ENCODE measurements at regions not wholly inside any gene's neighbourhood (a gene's known extent, or its start where the extent isn't known, plus 50 kb on each side); places are given as distances from the start of the nearest gene placed in this dataset.

DNA sequence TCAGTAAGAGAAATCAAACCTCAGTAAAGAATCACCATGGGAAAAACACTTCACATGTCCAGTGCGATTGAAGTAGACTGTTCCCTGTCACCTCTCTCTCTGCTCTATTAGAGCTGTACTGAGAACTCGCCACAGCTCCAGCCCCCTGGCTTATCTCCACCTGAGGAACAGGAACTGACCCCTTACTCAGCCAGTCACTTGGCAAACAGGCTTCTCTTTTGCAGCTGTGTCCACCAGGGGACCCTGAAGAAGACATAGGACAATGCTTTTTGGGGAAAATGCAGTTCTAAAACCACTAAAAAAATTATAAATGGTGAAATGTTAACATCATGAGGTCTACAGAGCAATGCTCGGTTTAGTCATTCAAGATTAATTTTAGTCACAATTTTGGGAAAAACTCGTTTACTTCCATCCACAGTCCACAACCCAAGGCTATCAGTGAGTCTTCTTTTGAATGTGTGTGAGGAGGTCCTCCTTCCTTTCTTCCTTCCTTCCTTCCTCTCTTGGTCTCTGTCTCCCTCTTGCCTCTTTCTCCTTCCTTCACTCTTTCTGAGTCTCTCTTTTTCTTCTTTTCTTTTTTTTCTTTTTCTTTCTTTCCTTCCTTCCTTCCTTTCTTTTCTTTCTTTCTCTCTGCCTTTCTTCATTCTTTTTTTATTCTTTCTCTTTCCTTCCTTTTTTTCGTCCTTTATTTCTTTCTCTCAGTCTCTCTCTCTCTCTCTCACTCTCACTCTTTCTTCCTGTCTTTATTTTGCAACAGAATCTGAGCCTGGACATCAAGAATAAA is 1189.5 kb upstream of the TMEM132C start:
- no peak for DNase-seq

DNA sequence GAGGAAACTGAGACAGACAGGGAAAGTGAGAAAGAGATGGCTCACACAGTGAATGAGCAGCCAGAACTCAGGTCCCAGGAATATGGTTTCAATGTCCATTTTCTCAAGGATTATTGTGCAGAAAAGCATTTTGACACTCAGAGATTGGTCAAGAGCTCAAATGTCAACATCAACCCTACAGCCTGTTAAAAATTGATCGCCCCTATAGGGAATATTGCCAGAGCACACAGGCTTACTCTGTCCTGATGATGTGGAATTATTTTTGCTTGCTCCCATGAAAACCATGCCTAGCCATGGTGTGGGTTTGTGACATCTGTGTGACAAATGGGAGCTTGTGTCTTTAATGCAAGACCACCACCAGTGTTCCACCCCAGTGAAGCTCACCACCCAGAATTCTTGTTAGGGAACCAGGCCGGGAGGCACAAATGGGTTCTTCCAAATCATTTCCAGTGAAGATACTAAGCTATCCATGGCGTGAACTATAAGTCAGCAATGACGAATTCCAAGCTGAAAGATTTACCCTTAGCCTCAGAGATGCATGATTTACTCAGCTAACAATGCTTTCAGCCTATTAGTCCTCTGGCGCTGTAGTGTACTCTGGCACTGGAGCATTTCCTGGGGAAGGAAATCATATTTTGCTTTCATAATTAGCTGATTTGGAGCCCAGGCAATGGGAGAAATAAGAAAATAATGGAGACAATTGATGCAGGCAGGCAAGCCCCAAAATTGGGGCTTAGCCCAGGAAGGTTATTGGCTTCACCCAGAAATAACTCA is 1188.2 kb upstream of the TMEM132C start:
- DNase-seq: no peak

DNA sequence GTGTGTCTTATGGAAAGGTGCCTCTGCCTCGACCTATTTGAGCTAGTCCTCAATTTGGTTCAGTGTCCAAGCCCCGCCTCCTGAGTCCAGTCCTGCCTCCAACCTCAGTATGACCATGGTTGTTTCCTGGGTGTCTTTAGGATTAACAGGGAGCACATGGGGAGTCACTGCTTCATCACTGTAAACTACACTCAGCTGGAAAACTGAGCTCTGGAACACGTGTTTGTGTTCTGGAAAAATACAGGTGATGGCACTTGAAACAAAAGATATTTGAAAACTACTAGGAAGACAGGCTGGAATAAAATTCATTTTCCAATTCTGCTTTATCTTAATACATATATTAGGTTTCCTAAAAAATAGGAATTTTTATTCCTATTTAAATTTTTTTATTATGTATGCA is 1187.3 kb upstream of the TMEM132C start:
- DNase-seq: no peak

DNA sequence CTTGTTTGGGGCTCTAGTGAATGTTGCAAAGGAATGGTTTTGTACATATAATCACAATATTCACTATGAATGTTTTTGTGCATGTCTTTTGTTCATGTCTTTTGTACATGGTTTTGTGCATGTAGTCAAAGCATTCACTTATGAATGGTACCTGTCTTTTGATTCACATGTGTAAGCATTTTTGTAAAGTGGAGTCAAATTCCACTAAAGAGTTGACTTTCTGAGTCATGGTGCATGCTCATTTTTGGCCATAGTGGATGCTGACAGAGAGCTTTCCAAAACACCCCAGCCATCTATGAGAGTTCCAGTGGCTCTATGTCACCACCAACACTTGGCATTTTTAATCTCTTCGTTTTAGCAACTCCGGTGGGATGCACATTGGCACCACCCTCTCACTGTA is 1185.9 kb upstream of the TMEM132C start:
- DNase-seq: no peak

DNA sequence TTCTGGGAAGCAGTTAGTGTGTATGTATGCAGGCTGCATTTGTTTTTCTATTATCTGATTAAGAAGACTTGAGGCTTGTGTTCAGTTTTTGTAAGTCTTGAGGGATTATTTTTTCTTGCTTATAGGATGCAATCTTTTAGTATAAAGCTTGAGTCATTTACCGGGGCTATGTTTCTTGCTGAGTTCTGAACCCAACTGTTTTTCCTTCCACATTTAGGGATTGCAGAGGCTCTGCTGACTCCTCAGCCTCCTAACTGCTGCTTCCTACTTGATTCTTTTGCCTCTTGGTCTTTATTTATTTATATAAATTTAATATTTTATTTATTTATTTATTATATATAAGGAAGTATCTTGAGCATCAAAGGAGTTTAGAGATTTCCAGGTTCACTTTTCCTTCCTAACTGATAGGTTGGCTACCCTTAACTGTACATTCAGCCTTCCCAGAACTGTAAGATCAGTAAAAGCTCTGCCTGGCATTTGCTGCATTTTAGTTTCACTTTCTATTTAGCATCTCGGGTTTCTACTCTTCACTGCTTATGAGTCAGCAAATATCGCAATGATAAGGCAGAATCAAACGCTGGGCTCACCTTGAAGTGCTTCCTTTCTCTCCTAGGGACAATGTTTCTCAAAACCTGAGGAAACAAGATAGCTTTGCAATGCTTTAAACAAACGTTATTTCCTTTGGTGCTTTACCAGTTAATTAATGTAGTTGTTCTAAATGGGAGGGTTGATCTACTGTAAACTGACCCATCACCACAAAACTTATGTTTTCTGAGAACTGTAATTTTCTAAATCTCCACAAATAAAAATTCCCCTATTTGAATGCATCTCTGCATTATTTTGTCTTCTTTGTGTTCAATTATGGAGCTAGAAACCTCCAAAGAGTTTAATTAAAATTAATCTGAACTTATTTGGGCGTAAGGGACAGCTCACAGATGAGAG is 1183.7 kb upstream of the TMEM132C start:
- no peak for DNase-seq

GRCh38 chr12:127101076-127101475 is 1165.9 kb upstream of the TMEM132C start:
- no peak for DNase-seq

DNA sequence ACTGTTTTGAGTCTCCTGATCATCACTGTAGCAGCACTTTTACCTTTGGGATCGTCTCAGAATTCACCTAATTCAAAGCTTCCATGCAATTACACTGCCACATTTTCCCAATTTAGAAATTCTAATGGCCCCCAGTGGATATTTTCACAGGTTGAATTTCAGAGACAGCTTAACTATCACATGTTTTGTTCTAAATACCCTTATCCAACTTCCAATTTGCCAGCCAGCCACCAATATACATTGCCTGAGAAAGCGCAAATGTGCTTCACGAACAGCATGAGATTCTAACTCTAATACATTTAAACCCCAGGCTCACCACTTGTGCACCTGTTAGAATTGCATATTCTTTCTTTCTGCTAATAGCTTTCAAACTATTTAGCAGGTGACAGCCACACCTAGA is 1160.9 kb upstream of the TMEM132C start:
- no peak for DNase-seq

GRCh38 chr12:127106697-127107096 is 1160.3 kb upstream of the TMEM132C start:
- no peak for DNase-seq

- no peak for DNase-seq
Observed at GRCh38 chr12:127107744-127108143, 1159.2 kb upstream of the TMEM132C start.

- peak; percentile 44 for DNase-seq
Observed at GRCh38 chr12:127108360-127109215, 1158.4 kb upstream of the TMEM132C start.

DNA sequence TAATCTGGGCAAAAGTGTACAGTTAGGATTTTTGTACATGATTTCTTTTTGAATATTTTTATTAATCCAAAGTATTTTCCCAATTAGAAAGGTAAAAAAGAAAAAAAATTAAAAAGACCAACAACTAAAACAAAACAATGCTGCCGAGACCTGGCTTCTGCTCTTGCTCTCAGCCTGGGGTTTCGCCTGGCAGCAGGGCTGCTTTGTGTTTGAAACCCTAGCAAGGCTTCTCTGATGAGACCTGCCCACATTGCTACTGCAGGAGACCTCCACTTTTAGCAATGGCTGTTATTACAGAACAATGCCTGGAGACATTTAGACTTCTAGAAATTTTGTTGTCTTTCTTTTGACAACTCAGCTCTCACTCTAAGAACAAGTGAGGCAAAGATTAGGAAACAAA is 1153.0 kb upstream of the TMEM132C start:
- DNase-seq: no peak

GRCh38 chr12:127115468-127116035 is 1151.4 kb upstream of the TMEM132C start:
- no peak for DNase-seq

GRCh38 chr12:127118251-127118650 is 1148.7 kb upstream of the TMEM132C start:
- DNase-seq: no peak

- DNase-seq: no peak
Observed at GRCh38 chr12:127119600-127120140, 1147.3 kb upstream of the TMEM132C start.

DNA sequence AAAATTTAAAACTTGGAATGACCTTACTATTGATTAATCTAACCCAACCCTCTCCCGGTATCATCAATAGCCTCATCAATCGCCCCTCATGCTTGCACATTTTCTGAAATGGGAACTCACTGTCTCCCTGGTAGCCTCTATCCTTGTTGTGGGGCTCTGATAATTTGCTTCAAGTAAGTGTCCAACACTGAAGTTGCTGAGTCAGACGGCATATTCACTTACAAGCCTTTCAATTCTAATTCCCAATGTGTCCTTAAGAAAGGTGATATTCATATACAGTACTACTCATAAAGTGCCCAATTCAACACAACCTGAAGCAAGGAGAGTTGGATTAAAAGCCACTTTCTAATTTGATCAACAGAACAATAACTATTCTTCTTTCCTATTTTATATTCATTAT is 1146.1 kb upstream of the TMEM132C start:
- DNase-seq: no peak

- no peak for DNase-seq
Observed at GRCh38 chr12:127121494-127122084, 1145.4 kb upstream of the TMEM132C start.

DNA sequence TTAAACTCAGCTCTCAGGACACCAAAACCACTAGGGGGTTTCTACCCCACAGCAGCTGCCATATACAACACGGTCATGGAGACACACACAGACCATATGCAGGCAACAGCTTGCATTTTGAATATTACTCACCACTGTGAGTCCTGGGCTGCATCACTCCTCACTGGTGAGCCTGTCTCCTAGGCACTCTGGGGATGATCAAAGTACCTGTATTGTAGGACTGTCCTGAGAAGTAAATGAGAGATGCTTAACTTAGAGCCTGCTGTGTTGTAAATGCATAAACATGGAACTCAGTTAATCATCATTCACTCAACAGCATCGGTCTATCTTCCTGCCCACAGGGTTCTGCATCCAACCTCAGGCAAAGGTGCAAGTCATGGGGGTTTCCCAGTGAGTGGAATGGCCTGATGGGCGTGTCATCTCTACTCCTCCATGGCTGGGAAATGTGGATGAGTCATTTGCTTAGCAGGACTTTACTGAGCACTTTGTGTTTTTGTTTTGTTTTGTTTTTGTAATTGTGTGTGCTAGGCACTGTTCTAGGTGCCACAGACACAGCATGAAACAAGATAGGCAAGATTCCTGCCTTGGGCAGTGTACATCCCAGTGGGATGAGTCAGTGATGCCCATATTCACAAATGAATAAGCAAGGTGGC is 1141.2 kb upstream of the TMEM132C start:
- DNase-seq: peak; percentile 71

DNA sequence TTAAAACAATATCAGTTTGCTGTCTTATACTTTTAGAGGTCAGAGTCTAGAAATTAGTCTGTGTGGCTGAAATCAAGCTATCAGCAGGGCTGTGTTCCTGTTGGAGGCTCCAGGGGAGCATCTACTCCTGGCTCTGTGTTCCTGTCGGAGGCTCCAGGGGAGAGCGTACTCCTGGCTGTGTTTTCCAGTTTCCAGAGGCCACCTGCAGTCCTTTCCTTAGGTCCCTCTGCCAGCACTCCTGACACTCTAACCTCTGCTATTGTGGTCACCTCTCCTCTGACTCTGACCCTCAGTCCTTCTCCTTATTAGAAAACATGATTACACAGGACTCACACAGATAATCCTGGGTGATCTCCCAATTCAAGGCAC is 1140.7 kb upstream of the TMEM132C start:
- no peak for DNase-seq

GRCh38 chr12:127127897-127128296 is 1139.1 kb upstream of the TMEM132C start:
- no peak for DNase-seq

- no peak for DNase-seq
Observed at GRCh38 chr12:127130506-127131124, 1136.4 kb upstream of the TMEM132C start.
